ENCODE measurements at regions not wholly inside any gene's neighbourhood (a gene's known extent, or its start where the extent isn't known, plus 50 kb on each side); places are given as distances from the start of the nearest gene placed in this dataset.

- TF ChIP-seq ZNF263 (CRISPR knock-in tag; IDR thresholded peaks at IDR 0.05; ENCODE audit: low read depth), result no peak
- no peak for TF ChIP-seq ZNF121 (CRISPR knock-in tag; IDR thresholded peaks at IDR 0.05)
- TF ChIP-seq CREB1 (CRISPR knock-in tag; IDR thresholded peaks at IDR 0.05), result no peak
- no peak for TF ChIP-seq ETV6 (CRISPR knock-in tag; IDR thresholded peaks at IDR 0.05)
- no peak for TF ChIP-seq CTCF (IDR thresholded peaks at IDR 0.05)
- no peak for TF ChIP-seq MAX (CRISPR knock-in tag; IDR thresholded peaks at IDR 0.05)
- no peak for TF ChIP-seq ZNF281 (CRISPR knock-in tag; IDR thresholded peaks at IDR 0.05)
- TF ChIP-seq PRDM15 (CRISPR knock-in tag; IDR thresholded peaks at IDR 0.05), result no peak
These were observed 198.2 kb upstream of the SEMA6A start for GRCh38 chr5:116772806-116773205.
